ENCODE measurements at regions not wholly inside any gene's neighbourhood (a gene's known extent, or its start where the extent isn't known, plus 50 kb on each side); places are given as distances from the start of the nearest gene placed in this dataset.

- DNase-seq (ENCODE audit: low read depth): no peak
Observed at GRCh38 chr15:94677202-94677790, 445.9 kb downstream of the MCTP2 start.

- DNase-seq (ENCODE audit: low read depth): no peak
Observed at GRCh38 chr15:94682171-94682570, 450.8 kb downstream of the MCTP2 start.

GRCh38 chr15:94683902-94684301 is 452.5 kb downstream of the MCTP2 start:
- no peak for DNase-seq (ENCODE audit: low read depth)

- no peak for DNase-seq (ENCODE audit: low read depth)
Observed at GRCh38 chr15:94691169-94691568, 459.8 kb downstream of the MCTP2 start.

GRCh38 chr15:94692710-94693109 is 461.3 kb downstream of the MCTP2 start:
- DNase-seq (ENCODE audit: low read depth): no peak

- no peak for DNase-seq (ENCODE audit: low read depth)
Observed at GRCh38 chr15:94700211-94700610, 468.9 kb downstream of the MCTP2 start.

GRCh38 chr15:94701281-94701985 is 470.1 kb downstream of the MCTP2 start:
- DNase-seq (ENCODE audit: low read depth): no peak

GRCh38 chr15:94703596-94703995 is 472.2 kb downstream of the MCTP2 start:
- no peak for DNase-seq (ENCODE audit: low read depth)

- no peak for DNase-seq (ENCODE audit: low read depth)
Observed at GRCh38 chr15:94704421-94704820, 473.1 kb downstream of the MCTP2 start.

- DNase-seq (ENCODE audit: low read depth): no peak
Observed at GRCh38 chr15:94704946-94705345, 473.6 kb downstream of the MCTP2 start.

- DNase-seq (ENCODE audit: low read depth): no peak
Observed at GRCh38 chr15:94709319-94709718, 478.0 kb downstream of the MCTP2 start.

GRCh38 chr15:94722024-94722636 is 490.8 kb downstream of the MCTP2 start:
- DNase-seq (ENCODE audit: low read depth): no peak

- DNase-seq (ENCODE audit: low read depth): no peak
Observed at GRCh38 chr15:94723801-94724200, 492.4 kb downstream of the MCTP2 start.

- DNase-seq (ENCODE audit: low read depth): no peak
Observed at GRCh38 chr15:94731286-94731685, 499.9 kb downstream of the MCTP2 start.

- DNase-seq (ENCODE audit: low read depth): no peak
Observed at GRCh38 chr15:94734460-94734859, 503.1 kb downstream of the MCTP2 start.

- DNase-seq (ENCODE audit: low read depth): no peak
Observed at GRCh38 chr15:94736236-94736635, 504.9 kb downstream of the MCTP2 start.

GRCh38 chr15:94739639-94740038 is 508.3 kb downstream of the MCTP2 start:
- DNase-seq (ENCODE audit: low read depth): no peak

GRCh38 chr15:94740469-94740868 is 509.1 kb downstream of the MCTP2 start:
- DNase-seq (ENCODE audit: low read depth): no peak

- DNase-seq (ENCODE audit: low read depth): no peak
Observed at GRCh38 chr15:94743668-94744067, 512.3 kb downstream of the MCTP2 start.

- no peak for DNase-seq (ENCODE audit: low read depth)
Observed at GRCh38 chr15:94744080-94744793, 512.9 kb downstream of the MCTP2 start.

GRCh38 chr15:94745371-94745770 is 514.0 kb downstream of the MCTP2 start:
- DNase-seq (ENCODE audit: low read depth): no peak

- DNase-seq (ENCODE audit: low read depth): no peak
Observed at GRCh38 chr15:94747510-94747909, 516.1 kb downstream of the MCTP2 start.
